ENCODE measurements at regions not wholly inside any gene's neighbourhood (a gene's known extent, or its start where the extent isn't known, plus 50 kb on each side); places are given as distances from the start of the nearest gene placed in this dataset.

DNA sequence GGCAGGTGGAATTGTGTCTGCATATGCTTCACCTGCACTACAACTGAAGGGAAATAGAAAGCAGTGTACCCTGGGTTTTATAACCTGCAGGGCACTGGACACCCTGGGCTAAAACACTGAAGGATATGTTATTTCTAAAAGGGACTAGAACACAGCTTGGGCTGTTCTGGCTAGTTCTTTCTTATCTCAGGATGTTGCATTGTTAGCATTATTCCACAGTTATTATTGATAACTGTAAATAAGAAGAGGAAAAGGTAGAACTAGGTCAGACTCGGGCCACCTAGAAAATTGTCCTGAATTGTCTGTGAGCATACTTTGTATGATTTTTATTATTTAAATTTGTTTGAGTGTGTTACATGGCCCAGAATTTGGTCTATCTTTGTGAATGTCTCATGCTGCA, 493.9 kb upstream of the CDH9 start:
- TF ChIP-seq TOX (CRISPR knock-in tag; IDR thresholded peaks at IDR 0.05; ENCODE audit: borderline replicate concordance) (no peak), BACH2 (CRISPR knock-in tag; IDR thresholded peaks at IDR 0.05; ENCODE audit: borderline replicate concordance) (no peak), GLIS3 (CRISPR knock-in tag; IDR thresholded peaks at IDR 0.05) (no peak)
- TF ChIP-seq, protein P1, sequence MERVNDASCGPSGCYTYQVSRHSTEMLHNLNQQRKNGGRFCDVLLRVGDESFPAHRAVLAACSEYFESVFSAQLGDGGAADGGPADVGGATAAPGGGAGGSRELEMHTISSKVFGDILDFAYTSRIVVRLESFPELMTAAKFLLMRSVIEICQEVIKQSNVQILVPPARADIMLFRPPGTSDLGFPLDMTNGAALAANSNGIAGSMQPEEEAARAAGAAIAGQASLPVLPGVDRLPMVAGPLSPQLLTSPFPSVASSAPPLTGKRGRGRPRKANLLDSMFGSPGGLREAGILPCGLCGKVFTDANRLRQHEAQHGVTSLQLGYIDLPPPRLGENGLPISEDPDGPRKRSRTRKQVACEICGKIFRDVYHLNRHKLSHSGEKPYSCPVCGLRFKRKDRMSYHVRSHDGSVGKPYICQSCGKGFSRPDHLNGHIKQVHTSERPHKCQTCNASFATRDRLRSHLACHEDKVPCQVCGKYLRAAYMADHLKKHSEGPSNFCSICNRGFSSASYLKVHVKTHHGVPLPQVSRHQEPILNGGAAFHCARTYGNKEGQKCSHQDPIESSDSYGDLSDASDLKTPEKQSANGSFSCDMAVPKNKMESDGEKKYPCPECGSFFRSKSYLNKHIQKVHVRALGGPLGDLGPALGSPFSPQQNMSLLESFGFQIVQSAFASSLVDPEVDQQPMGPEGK (CRISPR knock-in tag; IDR thresholded peaks at IDR 0.05; ENCODE audit: borderline replicate concordance): no peak
- TF ChIP-seq, protein P2, sequence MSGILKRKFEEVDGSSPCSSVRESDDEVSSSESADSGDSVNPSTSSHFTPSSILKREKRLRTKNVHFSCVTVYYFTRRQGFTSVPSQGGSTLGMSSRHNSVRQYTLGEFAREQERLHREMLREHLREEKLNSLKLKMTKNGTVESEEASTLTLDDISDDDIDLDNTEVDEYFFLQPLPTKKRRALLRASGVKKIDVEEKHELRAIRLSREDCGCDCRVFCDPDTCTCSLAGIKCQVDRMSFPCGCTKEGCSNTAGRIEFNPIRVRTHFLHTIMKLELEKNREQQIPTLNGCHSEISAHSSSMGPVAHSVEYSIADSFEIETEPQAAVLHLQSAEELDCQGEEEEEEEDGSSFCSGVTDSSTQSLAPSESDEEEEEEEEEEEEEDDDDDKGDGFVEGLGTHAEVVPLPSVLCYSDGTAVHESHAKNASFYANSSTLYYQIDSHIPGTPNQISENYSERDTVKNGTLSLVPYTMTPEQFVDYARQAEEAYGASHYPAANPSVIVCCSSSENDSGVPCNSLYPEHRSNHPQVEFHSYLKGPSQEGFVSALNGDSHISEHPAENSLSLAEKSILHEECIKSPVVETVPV (CRISPR knock-in tag; IDR thresholded peaks at IDR 0.05): no peak
- no peak for ATAC-seq

DNA sequence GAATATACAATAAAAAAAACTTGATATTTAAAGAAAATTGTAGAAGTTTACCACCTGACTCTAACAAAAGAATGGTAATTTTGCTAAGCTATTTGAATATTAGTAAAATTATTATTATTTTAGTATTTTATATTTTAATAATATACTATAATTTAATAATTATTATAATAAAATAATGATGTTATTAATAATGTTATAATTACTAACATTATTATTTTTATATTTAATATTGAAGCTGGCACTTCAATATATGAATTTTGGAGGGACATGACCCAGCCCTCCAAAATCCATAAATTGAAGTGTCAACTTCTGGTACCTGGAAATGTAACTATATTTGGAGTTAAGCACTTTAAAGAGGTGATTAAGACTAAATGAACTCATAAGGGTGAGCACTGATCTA, 486.1 kb upstream of the CDH9 start:
- no peak for ATAC-seq
- TF ChIP-seq, protein P3, sequence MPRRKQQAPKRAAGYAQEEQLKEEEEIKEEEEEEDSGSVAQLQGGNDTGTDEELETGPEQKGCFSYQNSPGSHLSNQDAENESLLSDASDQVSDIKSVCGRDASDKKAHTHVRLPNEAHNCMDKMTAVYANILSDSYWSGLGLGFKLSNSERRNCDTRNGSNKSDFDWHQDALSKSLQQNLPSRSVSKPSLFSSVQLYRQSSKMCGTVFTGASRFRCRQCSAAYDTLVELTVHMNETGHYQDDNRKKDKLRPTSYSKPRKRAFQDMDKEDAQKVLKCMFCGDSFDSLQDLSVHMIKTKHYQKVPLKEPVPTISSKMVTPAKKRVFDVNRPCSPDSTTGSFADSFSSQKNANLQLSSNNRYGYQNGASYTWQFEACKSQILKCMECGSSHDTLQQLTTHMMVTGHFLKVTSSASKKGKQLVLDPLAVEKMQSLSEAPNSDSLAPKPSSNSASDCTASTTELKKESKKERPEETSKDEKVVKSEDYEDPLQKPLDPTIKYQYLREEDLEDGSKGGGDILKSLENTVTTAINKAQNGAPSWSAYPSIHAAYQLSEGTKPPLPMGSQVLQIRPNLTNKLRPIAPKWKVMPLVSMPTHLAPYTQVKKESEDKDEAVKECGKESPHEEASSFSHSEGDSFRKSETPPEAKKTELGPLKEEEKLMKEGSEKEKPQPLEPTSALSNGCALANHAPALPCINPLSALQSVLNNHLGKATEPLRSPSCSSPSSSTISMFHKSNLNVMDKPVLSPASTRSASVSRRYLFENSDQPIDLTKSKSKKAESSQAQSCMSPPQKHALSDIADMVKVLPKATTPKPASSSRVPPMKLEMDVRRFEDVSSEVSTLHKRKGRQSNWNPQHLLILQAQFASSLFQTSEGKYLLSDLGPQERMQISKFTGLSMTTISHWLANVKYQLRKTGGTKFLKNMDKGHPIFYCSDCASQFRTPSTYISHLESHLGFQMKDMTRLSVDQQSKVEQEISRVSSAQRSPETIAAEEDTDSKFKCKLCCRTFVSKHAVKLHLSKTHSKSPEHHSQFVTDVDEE (CRISPR knock-in tag; IDR thresholded peaks at IDR 0.05): no peak
- TF ChIP-seq ZFP30 (CRISPR knock-in tag; IDR thresholded peaks at IDR 0.05) (no peak), OSR1 (CRISPR knock-in tag; IDR thresholded peaks at IDR 0.05) (no peak), ISL1 (CRISPR knock-in tag; IDR thresholded peaks at IDR 0.05) (no peak), GLIS3 (CRISPR knock-in tag; IDR thresholded peaks at IDR 0.05) (no peak), ZNF70 (CRISPR knock-in tag; IDR thresholded peaks at IDR 0.05) (no peak), ZNF565 (CRISPR knock-in tag; conservative IDR thresholded peaks at IDR 0.05; ENCODE audit: low read depth) (no peak), SNAI2 (CRISPR knock-in tag; IDR thresholded peaks at IDR 0.05) (no peak), ZFP3 (CRISPR knock-in tag; IDR thresholded peaks at IDR 0.05) (no peak), ZC3H10 (CRISPR knock-in tag; IDR thresholded peaks at IDR 0.05) (no peak)
- TF ChIP-seq, protein P2 (CRISPR knock-in tag; IDR thresholded peaks at IDR 0.05): no peak
- TF ChIP-seq, protein P4, sequence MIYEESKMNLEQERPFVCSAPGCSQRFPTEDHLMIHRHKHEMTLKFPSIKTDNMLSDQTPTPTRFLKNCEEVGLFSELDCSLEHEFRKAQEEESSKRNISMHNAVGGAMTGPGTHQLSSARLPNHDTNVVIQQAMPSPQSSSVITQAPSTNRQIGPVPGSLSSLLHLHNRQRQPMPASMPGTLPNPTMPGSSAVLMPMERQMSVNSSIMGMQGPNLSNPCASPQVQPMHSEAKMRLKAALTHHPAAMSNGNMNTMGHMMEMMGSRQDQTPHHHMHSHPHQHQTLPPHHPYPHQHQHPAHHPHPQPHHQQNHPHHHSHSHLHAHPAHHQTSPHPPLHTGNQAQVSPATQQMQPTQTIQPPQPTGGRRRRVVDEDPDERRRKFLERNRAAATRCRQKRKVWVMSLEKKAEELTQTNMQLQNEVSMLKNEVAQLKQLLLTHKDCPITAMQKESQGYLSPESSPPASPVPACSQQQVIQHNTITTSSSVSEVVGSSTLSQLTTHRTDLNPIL (CRISPR knock-in tag; IDR thresholded peaks at IDR 0.05; ENCODE audit: low read depth): no peak
- TF ChIP-seq, protein P1 (CRISPR knock-in tag; IDR thresholded peaks at IDR 0.05; ENCODE audit: borderline replicate concordance): no peak

DNA sequence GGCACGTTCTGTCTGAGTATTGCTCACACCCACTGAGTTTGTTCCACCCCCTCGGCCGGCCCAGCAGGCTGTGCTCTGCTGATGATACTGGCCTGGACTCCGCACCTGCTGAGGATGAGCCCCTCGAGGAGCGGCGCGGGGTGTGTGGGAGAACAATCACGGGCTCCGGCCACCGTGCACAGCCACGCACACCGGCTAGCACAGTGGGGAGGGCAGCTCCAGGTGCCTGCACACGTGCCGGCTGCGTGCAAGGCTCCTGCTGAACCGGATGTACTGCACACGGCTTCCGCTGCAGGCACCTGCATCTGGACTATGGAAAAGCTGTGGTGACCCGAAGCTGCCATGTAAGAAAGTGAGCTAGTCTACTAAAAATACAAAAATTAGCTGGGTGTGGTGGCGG, 485.2 kb upstream of the CDH9 start:
- no peak for ATAC-seq
- TF ChIP-seq GLIS3 (CRISPR knock-in tag; IDR thresholded peaks at IDR 0.05): no peak
- TF ChIP-seq ZNF565 (CRISPR knock-in tag; conservative IDR thresholded peaks at IDR 0.05; ENCODE audit: low read depth): no peak

DNA sequence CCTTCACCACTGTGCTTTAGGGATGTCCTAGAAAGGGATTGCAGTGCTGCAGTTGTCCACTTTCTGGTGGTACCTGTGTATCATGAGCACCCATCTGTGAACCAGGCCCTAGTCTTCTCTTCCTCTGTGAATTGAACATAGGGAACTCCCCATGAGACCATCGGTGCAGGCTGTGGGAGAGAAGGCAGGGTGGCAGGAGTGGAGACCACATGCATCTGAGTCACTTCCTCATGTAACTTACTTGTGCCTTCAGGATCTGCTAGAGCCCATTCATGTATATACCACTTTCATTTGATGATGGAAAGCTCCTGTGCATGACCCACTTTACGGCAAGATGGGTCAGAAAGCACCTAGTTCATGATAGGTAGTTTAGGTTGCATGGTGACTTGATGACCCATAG, 478.1 kb upstream of the CDH9 start:
- TF ChIP-seq ARNTL (CRISPR knock-in tag; IDR thresholded peaks at IDR 0.05; ENCODE audit: borderline replicate concordance, low read depth) (no peak), ISL1 (CRISPR knock-in tag; IDR thresholded peaks at IDR 0.05) (no peak), ESRRG (CRISPR knock-in tag; IDR thresholded peaks at IDR 0.05) (no peak), TCF4 (CRISPR knock-in tag; IDR thresholded peaks at IDR 0.05; ENCODE audit: borderline replicate concordance) (no peak), ZFP30 (CRISPR knock-in tag; IDR thresholded peaks at IDR 0.05) (no peak)
- TF ChIP-seq, protein P1 (CRISPR knock-in tag; IDR thresholded peaks at IDR 0.05; ENCODE audit: borderline replicate concordance): no peak
- TF ChIP-seq, protein P3 (CRISPR knock-in tag; IDR thresholded peaks at IDR 0.05): no peak
- ATAC-seq: no peak

All from SK-N-SH treated with all-trans-retinoic acid at 6 μM for 48 hours (cell line).